ENCODE measurements at regions not wholly inside any gene's neighbourhood (a gene's known extent, or its start where the extent isn't known, plus 50 kb on each side); places are given as distances from the start of the nearest gene placed in this dataset.

DNA sequence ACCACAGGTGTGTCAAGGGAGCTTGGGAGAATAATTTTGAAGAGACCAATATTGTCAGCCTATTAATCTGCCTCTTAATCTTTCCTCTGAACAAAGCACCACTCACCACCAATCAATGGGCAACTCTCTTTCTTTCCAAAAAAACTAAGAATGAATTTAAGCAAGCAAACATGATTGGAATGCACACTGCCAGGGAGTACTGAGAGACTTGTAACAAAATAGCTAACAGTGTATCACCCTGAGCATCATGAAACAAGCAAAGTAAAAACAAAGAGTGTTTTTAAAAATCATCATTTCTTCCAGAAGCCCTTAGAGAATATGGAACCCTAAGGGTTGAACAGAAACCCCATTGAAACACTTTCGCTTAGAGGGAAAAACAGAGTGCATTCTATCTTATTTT lies 299.7 kb downstream of the DSEL start:
- WGBS, 2 donors, result 66 to 68% methylated on average over 1 of the region's 1 CpG
- Histone ChIP-seq H3K36me3 (replicated peaks in 1 of 2; ENCODE audit: insufficient read depth in 1 of 2, low read depth in 2 of 2) (no peaks in the 10 kb centered on the region), H3K4me1 (no peaks in the 10 kb centered on the region), H3K9me3 (no peaks in the 10 kb centered on the region), H3K27me3 (peaks cover 0 to 5% of the 10 kb centered on the region in 2 donors), H3K4me3 (no peak overlapping the region), H3K27ac (no peak overlapping the region)
- intact Hi-C loops (cut with DNase I), result no loop called here
- TF ChIP-seq, protein P1, sequence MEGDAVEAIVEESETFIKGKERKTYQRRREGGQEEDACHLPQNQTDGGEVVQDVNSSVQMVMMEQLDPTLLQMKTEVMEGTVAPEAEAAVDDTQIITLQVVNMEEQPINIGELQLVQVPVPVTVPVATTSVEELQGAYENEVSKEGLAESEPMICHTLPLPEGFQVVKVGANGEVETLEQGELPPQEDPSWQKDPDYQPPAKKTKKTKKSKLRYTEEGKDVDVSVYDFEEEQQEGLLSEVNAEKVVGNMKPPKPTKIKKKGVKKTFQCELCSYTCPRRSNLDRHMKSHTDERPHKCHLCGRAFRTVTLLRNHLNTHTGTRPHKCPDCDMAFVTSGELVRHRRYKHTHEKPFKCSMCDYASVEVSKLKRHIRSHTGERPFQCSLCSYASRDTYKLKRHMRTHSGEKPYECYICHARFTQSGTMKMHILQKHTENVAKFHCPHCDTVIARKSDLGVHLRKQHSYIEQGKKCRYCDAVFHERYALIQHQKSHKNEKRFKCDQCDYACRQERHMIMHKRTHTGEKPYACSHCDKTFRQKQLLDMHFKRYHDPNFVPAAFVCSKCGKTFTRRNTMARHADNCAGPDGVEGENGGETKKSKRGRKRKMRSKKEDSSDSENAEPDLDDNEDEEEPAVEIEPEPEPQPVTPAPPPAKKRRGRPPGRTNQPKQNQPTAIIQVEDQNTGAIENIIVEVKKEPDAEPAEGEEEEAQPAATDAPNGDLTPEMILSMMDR (IDR thresholded peaks at IDR 0.05), result no peak
- no peak for TF ChIP-seq POLR2A (IDR thresholded peaks at IDR 0.05)
- no peak for ATAC-seq
- no peak for DNase-seq

DNA sequence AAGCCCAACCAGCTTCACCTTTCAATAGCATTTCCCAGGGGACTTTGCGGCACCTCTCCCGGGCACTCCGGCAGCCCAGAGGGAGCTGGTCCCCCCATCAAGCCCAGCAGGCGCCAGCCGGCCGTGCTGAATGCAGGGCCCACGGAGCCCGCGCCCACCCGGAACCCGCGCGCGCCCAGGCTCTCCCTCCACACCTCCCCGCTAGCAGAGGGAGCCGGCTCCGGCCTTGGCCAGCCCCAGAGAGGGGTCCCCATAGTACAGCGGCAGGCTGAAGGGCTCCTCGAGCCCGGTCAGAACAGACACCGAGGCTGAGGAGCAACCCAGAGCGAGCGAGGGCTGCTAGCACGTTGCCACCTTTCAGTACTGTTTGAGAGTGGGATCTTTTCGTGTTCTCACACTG lies 300.8 kb downstream of the DSEL start:
- Histone ChIP-seq H3K4me3 (no peak overlapping the region), H3K9me3 (no peaks in the 10 kb centered on the region), H3K27ac (no peak overlapping the region), H3K27me3 (peaks cover 0 to 5% of the 10 kb centered on the region in 2 donors), H3K36me3 (replicated peaks in 1 of 2; ENCODE audit: insufficient read depth in 1 of 2, low read depth in 2 of 2) (no peaks in the 10 kb centered on the region), H3K4me1 (no peaks in the 10 kb centered on the region)
- DNase-seq (no peak), ATAC-seq (no peak)
- 78 to 81% methylated on average over 17 to 25 of the region's 25 CpGs for WGBS, 2 donors
- no peak for TF ChIP-seq POLR2A (IDR thresholded peaks at IDR 0.05)
- TF ChIP-seq, protein P1 (IDR thresholded peaks at IDR 0.05), result no peak
- intact Hi-C loops (cut with DNase I), result no loop called here

DNA sequence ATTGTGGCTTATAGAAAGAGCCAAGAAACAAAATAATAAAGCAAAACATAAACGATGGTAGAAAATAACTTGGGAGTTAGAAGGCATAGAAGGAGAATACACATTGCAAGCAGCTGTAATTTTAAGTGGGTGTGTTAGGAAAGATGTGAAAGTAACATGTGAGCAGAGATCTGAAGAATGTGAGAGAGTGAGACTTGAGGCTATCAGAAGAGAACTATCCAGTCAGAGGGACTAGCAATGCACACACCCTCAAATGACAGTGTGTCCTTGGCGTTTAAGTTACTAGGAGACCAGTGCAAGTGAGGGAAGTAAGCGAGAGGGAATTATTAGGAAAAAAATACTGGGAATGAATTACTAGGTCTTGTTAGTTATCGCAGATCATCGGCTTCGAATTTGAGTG lies 304.9 kb downstream of the DSEL start:
- WGBS, 2 donors, result 52 to 59% methylated on average over 6 of the region's 6 CpGs
- TF ChIP-seq, protein P1 (IDR thresholded peaks at IDR 0.05), result no peak
- TF ChIP-seq POLR2A (IDR thresholded peaks at IDR 0.05), result no peak
- intact Hi-C loops (cut with DNase I), result no loop called here
- no peaks in the 10 kb centered on the region for H3K27me3 ChIP-seq
- H3K4me1 ChIP-seq, result no peaks in the 10 kb centered on the region
- no peak overlapping the region for H3K27ac ChIP-seq
- no peaks in the 10 kb centered on the region for H3K36me3 ChIP-seq (replicated peaks in 1 of 2; ENCODE audit: insufficient read depth in 1 of 2, low read depth in 2 of 2)
- ATAC-seq (no peak), DNase-seq (no peak)
- H3K4me3 ChIP-seq, result no peak overlapping the region
- no peaks in the 10 kb centered on the region for H3K9me3 ChIP-seq

- ATAC-seq (no peak), DNase-seq (no peak)
- Histone ChIP-seq H3K36me3 (replicated peaks in 1 of 2; ENCODE audit: insufficient read depth in 1 of 2, low read depth in 2 of 2) (no peaks in the 10 kb centered on the region), H3K27ac (no peak overlapping the region), H3K27me3 (no peaks in the 10 kb centered on the region), H3K9me3 (no peaks in the 10 kb centered on the region), H3K4me3 (no peak overlapping the region), H3K4me1 (no peaks in the 10 kb centered on the region)
- TF ChIP-seq, protein P1 (IDR thresholded peaks at IDR 0.05), result no peak
- TF ChIP-seq POLR2A (IDR thresholded peaks at IDR 0.05), result no peak
- 47 to 49% methylated on average over 8 of the region's 8 CpGs for WGBS, 2 donors
- intact Hi-C loops (cut with DNase I), result loop anchor here (5.0 kb wide), 1 partner anchor 93 kb away; no protein-coding TSS in a partner anchor
Measured at GRCh38 chr18:67200665-67201064, 315.9 kb downstream of the DSEL start.

GRCh38 chr18:67199993-67200617 lies 316.4 kb downstream of the DSEL start:
- no peak overlapping the region for H3K27ac ChIP-seq
- intact Hi-C loops (cut with DNase I), result loop anchor here (5.0 kb wide), 1 partner anchor 93 kb away; no protein-coding TSS in a partner anchor
- WGBS, 2 donors, result 32 to 43% methylated on average over 3 of the region's 3 CpGs
- H3K36me3 ChIP-seq (replicated peaks in 1 of 2; ENCODE audit: insufficient read depth in 1 of 2, low read depth in 2 of 2), result no peaks in the 10 kb centered on the region
- H3K9me3 ChIP-seq, result no peaks in the 10 kb centered on the region
- no peak overlapping the region for H3K4me3 ChIP-seq
- H3K4me1 ChIP-seq, result no peaks in the 10 kb centered on the region
- ATAC-seq (peak; percentile 72), DNase-seq (no peak)
- no peak for TF ChIP-seq POLR2A (IDR thresholded peaks at IDR 0.05)
- TF ChIP-seq, protein P1 (IDR thresholded peaks at IDR 0.05), result peak; percentile 29 to 76 (median 67)
- H3K27me3 ChIP-seq, result no peaks in the 10 kb centered on the region
